Stimulated activated CD4-positive, alpha-beta T cell treated with anti-CD3 and anti-CD28 coated beads, TNF-alpha, amount 100 ng/mL, for 48 hours (primary cell): ENCODE measurements at regions not wholly inside any gene's neighbourhood (a gene's known extent, or its start where the extent isn't known, plus 50 kb on each side); places are given as distances from the start of the nearest gene placed in this dataset.

Experiments
- DNase-seq, 3 donors: peaks; one replicate each; pipeline ENCODE4 v3.0.0-alpha.2; 2020; ENCODE audit warnings: low read depth in 3 of 3

DNA sequence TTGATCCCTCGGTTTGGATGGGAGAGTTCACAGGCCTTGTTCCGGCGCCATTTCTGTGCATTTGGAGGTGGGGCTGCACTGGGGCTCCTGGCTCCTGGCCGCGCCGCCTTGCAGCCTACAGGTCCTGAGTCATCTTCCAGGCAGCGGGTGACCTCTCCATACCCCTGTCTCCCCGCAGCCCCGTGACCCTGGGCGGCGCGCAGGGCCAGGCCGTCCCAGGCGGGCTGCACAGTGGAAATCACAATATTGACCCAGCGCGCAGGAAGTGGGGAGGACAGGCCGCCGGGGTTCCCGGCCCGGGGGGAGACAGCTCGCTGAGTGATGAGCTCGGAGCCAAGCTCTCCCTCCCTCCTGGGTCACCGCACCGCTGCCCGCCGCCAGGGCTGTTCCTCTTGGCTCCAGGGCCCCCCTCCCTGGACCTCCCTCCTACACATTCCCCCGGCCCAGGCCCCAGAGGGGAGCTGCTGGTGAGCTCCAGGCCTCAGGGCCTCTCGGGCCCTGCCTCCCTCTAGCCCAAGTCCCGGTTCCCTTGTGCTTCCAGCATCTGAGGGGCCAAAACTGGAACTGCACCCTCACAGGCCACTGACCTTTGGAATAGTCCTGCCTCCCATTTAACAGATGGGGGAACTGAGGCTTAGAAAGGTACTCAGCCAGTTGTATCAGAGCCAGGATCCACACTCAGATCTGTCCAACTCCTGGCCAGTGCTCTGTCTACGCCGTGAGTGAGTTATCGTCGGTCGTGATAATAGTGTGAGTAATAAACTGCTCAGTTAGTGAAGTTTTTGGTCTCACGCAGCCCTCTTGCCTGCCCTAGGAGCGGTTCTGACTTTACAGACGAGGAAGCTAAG lies 142.9 kb upstream of the WNT4 start:
- DNase-seq: no peak

DNA sequence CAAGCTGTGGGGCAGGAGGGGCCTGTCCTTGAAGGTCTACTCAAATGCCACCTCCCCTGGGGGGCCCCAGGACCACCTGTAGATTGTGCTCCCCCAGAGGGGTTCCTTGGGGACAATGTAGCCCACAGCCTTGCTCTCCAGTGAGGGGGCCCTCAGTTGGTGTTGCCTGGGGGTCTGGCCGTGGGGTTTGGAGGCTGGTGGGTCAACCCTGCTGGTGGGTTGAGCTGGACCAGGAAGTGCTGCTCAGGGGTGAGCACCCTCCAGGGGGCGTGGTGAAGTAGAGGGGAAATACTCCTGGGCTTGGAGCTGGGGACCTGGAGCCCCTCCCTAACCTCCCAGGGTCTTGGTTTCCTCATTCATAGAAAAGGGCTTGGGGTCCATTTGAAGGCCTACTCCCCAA lies 143.6 kb upstream of the WNT4 start:
- no peak for DNase-seq

DNA sequence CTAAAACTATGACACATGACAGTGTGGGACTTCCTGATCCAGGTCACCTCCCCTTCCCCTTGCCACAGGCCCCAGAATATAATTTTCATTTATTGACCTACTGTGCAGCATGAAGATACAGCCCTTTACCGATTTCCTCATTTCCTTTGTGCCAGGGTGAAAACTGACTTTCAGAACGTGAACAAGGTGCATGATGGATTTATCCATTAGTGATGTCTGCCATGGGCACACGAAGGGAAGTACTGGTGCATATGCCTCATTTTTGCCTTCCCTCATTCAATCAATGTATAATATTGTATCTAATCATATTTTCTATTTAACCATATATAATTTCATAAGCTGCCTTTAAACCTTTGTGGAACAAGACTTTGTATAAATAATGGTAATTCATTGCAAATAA lies 144.4 kb upstream of the WNT4 start:
- no peak for DNase-seq

- DNase-seq: no peak
These were observed 145.1 kb upstream of the WNT4 start for GRCh38 chr1:22287946-22288520.

DNA sequence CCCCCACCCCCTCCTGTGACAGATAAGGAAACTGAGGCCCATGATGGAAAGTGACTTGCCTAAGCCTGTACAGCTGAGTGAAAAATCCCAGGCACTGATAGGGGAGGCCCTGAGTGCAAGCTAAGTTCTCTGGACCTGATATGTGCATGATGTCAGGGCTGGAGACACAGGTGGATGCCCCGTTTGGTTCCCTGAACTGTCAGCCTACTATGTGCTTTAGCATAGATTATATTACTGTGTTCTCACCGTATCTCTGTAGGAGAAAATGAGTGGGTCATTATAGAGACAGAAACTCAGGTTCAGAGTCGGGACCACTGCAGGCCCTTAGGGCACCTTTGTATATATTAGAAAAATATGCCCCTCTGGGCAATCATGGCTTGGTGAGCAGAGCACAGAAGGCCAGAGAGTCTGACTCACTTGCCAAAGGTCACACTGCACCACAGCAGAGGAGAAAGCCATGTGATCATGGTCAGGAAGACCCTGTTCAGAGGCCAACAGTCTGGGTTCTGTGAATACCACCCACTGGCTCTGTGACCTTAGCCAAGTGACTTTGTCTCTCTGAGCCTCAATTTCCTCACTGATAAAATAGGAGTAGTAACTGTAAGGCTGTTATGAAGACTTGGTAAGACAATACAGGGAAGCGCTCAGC lies 145.8 kb upstream of the WNT4 start:
- no peak for DNase-seq

DNA sequence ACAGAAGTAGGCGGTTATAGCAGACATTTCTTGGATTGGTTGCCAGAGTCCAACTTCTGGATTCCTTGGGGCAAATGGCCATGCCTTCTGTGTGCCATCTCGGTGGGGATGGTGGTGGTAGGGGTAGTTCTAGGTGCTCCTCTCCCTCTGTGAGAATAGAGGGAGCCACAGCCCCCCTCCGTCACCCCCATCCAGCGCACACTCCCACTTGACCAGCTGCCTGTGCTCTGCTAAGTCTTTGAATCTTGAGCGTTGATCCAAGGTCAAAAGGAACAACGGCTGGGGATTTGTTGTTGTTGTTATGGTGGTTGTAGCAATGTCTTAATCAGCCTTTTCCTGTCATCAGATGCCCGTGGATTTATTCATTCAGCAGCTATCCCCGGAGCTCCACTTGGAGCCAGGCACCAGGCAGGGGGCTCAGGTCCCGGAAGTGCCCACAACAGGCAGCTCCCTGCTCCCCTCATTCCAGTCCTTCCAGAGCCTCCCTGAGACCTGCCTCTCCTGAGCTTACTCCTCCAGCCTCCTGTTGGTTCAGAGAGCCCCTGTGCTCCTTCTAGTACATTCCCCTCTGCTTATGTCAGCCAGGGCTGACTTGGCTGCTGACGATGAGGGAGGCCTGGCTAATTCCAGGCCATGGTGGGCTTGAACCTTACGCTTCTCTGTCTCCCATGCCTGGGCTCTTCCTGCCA lies 146.6 kb upstream of the WNT4 start:
- DNase-seq: no peak

- DNase-seq: no peak
These were observed 147.3 kb upstream of the WNT4 start for GRCh38 chr1:22290157-22290556.

DNA sequence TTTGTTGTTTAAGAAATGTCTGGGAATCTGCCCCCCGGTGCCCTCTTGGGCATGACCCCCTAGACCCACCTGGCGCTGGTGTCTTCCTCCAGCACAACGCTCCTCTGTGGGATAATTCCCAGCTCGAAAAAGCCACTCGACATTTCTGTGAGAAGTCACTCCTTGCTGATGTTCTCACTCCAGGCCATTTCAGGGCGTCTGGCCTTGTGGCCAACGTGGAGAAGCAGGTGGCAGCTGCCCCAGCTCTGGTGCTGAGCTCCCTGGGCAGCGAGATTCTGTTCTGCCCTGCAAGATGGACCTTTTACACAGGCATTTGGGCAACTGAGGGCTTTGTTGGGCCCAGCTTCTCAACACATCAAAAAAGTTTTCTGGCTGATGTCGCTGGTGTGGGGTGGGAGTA lies 147.7 kb upstream of the WNT4 start:
- DNase-seq: no peak

DNA sequence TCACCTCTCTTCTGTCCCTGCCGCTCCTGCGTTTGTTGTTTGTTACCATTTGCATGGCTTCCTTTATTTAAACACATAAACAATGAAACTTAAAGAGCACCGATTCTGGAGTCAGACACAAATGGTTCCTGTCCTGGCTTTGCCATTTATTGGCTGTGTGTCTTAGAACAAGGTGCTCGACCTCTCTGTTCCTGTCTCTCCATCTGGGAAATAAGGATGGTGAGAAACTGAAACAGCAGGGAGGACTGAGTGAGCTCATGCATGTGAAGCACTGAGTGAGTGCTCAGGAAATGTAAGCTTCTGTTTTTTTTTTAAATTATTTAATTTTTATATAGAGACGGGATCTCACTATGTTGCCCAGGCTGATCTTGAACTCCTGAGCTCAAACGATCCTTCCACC lies 148.2 kb upstream of the WNT4 start:
- no peak for DNase-seq

DNA sequence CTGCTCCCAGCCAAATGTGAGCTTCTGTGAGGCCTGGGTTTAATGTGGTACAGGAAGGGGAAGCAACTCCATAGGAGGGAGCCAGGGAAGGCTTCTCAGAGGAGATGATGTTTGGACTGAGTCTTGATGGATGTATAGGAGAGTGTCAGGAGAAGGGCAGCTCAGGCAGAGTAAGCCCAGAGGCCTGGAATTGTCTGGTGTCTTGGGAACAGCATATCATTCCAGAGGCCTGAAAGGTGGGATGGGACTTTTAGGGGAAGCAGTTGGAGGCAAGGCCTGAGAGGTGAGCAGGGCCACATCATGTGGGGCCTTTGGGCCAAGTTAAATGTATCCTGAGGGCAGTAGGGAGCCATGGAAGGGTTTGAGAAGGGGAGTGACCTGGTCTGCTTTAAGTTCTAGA lies 148.6 kb upstream of the WNT4 start:
- no peak for DNase-seq

DNA sequence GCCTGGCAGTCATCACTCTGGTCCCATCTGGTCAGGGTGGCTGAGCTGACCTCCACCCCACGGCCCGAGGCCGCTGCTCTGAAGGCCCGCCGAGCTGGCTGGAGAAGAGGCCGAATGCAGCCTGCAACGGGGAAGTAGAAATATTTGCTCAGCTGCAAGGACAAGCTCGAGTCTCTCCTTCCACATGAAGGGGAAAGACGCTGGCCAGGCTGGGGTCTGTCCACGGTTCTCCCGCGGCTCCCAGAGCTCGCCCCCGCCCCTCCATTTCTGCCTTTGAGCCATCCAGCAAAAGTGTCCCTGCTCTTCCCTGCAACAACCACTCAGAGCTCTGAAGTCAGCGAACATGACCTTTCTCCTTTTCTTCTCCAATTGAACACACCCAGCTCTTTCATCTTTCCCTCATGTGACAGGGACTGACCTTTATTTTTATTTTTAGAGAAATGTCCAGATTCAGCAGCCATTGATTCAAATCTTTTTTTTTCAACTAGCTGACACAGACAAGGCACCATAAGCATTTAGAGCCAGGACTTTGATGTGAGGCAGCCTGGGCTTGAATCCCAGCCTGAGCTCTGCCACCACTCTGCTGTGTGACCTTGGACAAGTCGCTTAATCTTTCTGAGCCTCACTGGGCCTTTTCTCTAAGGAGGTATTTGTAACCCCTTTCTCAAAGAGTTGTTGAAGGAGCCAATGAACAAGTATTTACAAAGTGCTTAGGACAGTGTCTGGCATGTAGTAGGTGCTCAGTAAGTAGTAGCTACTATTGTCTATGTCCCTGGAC lies 149.3 kb upstream of the WNT4 start:
- DNase-seq: no peak

DNA sequence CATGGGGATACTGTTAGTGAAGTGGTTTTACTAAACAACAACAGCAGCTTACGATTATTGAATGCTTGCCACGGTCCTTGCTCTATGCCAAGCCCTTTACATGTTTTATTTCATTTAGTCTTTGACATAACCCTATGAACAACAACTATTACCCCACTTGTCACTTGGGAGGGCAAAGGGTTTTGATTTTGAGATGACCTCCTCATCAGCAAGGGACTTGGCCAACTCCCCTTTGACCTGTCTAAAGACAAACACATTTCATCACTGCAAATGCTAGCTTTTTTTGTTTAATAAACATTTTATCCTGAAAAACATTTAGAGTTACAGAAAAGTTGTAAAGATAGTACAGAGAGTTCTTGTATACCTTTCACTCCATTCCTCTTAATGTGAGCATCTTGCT lies 152.5 kb upstream of the WNT4 start:
- no peak for DNase-seq

DNA sequence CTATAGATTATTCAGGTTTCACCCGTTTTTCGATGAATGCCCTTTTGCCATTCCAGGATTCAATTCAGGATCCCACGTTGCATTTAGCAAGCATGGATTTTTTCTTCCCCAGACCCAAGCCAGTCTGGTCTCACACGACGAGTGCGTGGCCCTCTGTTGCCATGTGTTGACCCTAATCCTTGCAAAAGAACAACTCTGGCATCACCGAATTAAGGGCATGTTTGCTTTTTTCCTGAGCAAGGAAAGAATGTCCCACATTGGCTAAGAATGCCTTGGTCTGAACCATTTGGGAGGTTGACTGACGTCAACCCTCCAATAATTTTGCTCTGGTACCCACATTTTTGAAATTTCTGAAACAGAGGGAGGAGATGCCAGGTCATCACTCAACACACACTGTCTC lies 153.0 kb upstream of the WNT4 start:
- no peak for DNase-seq

DNA sequence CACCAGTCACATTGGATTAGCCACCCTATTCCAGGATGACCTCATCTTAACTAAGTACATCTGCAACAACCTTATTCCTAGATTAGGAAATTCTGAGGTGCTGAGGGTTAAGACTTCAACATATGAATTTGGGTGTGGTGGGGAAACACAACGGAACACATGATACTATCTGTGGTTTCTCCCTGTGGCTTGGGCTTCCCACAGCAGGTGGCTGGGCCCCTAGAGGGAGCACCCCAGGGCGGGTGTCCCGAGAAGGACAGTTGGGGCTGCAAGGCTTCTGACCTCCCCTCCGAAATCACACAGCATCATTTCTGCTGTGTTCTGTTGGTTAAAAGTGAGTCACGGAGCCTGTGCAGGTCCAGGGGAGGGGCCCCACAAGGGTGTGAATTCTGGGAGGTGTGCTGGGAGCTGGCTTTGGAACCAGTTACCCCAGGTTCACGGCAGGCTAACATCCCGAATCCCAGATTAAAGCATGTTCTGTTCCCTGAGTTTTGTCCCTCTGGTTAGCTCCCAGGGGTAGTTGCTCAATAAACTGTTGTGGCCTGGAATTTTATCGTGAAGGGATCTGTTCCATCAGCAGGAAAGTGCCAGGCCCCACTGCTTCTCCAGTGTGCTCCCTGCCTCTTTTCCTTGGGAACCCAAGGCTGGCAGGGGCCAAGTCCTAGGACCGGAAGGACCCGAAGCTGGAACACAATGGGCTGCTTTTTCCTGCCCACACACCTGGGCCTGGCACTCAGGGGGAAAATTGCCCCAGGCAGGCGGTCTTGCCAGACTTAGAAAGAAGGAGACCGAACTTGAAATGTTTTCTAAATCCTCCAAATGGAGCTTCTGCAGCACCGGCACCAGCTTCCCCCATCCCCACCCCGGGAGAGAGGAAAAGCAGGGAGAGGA lies 154.0 kb upstream of the WNT4 start:
- no peak for DNase-seq

GRCh38 chr1:22297999-22298398 lies 153.7 kb upstream of the ZBTB40 start:
- DNase-seq: no peak

DNA sequence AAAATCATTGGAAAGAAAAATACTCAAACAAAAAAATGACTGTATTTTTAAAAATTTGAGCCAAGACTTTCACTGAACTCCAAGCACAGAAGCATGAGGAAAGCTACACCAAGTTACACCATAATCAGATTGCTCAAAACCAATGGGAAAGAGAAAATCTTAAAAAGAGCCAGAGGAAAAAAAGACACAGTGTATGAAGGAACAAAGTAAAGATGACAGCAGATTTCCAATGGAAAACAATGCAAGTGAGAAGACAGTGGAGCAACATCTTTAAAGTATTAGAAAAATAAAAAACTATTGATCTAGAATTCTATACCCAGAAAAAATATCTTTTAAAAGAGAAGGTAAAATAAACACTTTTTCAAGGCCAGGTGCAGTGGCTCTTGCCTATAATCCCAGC lies 147.8 kb upstream of the ZBTB40 start:
- no peak for DNase-seq

DNA sequence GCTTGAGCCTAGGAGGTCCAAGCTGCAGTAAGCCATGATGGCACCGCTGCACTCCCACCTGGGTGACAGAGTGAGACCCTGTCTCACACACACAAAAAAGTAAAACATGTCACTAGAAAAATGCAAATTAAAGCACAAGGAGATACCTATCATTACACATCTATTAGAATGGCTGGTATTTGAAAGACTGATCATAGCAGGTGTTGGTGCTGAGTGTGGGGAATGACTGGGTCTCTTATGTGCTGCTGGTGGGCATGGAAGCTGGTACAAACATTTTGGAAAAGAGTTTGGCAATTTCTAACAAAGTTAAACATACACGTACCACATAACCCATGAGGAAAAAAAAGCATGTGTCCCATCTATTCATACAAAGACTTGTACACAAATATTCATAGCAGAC lies 142.1 kb upstream of the ZBTB40 start:
- DNase-seq: no peak

GRCh38 chr1:22311461-22311860 lies 140.2 kb upstream of the ZBTB40 start:
- no peak for DNase-seq

- DNase-seq: no peak
These were observed 138.3 kb upstream of the ZBTB40 start for GRCh38 chr1:22313321-22313720.

- no peak for DNase-seq
These were observed 136.9 kb upstream of the ZBTB40 start for GRCh38 chr1:22314706-22315105.
